Endothelial cell of umbilical vein (primary cell): ENCODE measurements at regions not wholly inside any gene's neighbourhood (a gene's known extent, or its start where the extent isn't known, plus 50 kb on each side); places are given as distances from the start of the nearest gene placed in this dataset.

ENCODE experiments used
- BruUV-seq: library from RNA; stranded (reverse); fragments of 400-500 nt; replicated peaks from 2 replicates; lab custom pipeline; 2021; lab: Mats Ljungman, UMichigan
- CTCF ChIA-PET: fragments of 300-600, 350-600 bp; sonication (Branson Sonifier 250); formaldehyde crosslinking; loops from one replicate; lab custom pipeline; 2021; ENCODE audit warnings: antibody characterized with exemption, inconsistent platforms; lab: Charles Lee
- POLR2A ChIA-PET: fragments of 300-600, 350-600 bp; sonication (Branson Sonifier 250); formaldehyde crosslinking; loops from one replicate; lab custom pipeline; 2021; ENCODE audit warnings: antibody characterized with exemption, inconsistent platforms; lab: Charles Lee
- DNase-seq: peaks from one replicate; pipeline ENCODE4 v3.0.0-alpha.2; 2011; ENCODE audit warnings: low read depth, low spot score
- FAIRE-seq: peaks from 2 replicates; lab custom pipeline; 2011; peaks lifted over from hg19 to GRCh38; lab: Jason Lieb, UNC
- H2AFZ ChIP-seq: 2 replicates; pipeline ENCODE4 v1.6.0; 2012; ENCODE audit warnings: low read depth, low read length, control low read depth, inconsistent platforms
- H3K27ac ChIP-seq: 2 replicates; pipeline ENCODE4 v1.5.1; 2011; ENCODE audit warnings: low read depth, mild to moderate bottlenecking, control low read depth, low read length, moderate library complexity; ENCODE audit not compliant: insufficient read depth
- H3K27me3 ChIP-seq, 2 experiments: 2 replicates each; pipeline versions ENCODE4 v1.6.0 to v1.6.1; 2011; ENCODE audit warnings: low read length in 2 of 2, mixed read lengths in 1 of 2; ENCODE audit not compliant: control insufficient read depth in 2 of 2, insufficient read depth in 2 of 2
- H3K36me3 ChIP-seq, 2 experiments: 2 replicates in 1 of 2; 3 replicates in 1 of 2; pipeline ENCODE4 v1.5.1; 2011; ENCODE audit warnings: low read length in 2 of 2, mild to moderate bottlenecking in 1 of 2, moderate library complexity in 1 of 2; ENCODE audit not compliant: control insufficient read depth in 2 of 2, insufficient read depth in 2 of 2; ENCODE audit errors: extremely low read depth in 1 of 2
- H3K4me1 ChIP-seq: 3 replicates; pipeline ENCODE4 v1.5.1; 2011; ENCODE audit warnings: mild to moderate bottlenecking, low read length; ENCODE audit not compliant: control insufficient read depth, insufficient read depth; ENCODE audit errors: extremely low read depth
- H3K4me2 ChIP-seq: 2 replicates; pipeline ENCODE4 v1.6.1; 2011; ENCODE audit warnings: low read length, control low read depth, mixed read lengths; ENCODE audit not compliant: insufficient read depth
- H3K4me3 ChIP-seq, 3 experiments: fragments of 200-600 bp in 1 of 3; sonication (generic), shearing (Covaris generic) in 1 of 3; replicated peaks in 1 of 3; 2 replicates each; pipeline ENCODE4 v1.5.1; 2011 to 2016; ENCODE audit warnings: control low read depth in 3 of 3, low read length in 3 of 3, mild to moderate bottlenecking in 2 of 3, inconsistent platforms in 1 of 3, low read depth in 1 of 3, moderate library complexity in 1 of 3; ENCODE audit not compliant: insufficient read depth in 1 of 3
- H3K79me2 ChIP-seq: 2 replicates; pipeline ENCODE4 v1.6.0; 2012; ENCODE audit warnings: low read length, inconsistent platforms; ENCODE audit not compliant: control insufficient read depth, insufficient read depth
- H3K9ac ChIP-seq: replicated peaks from 2 replicates; pipeline ENCODE3; 2011; ENCODE audit warnings: low read length, control low read depth; ENCODE audit not compliant: insufficient read depth; ENCODE audit errors: extremely low read depth
- H3K9me1 ChIP-seq: replicated peaks from 3 replicates; pipeline ENCODE4 v1.6.0; 2011; ENCODE audit warnings: mild to moderate bottlenecking, low read length; ENCODE audit not compliant: control insufficient read depth, insufficient read depth; ENCODE audit errors: extremely low read depth
- H3K9me3 ChIP-seq: replicated peaks from 2 replicates; pipeline ENCODE4 v1.5.1; 2012; ENCODE audit warnings: low read length, inconsistent platforms; ENCODE audit not compliant: control insufficient read depth, insufficient read depth
- H4K20me1 ChIP-seq: replicated peaks from 2 replicates; pipeline ENCODE3; 2011; ENCODE audit warnings: mild to moderate bottlenecking, low read length; ENCODE audit not compliant: control insufficient read depth, insufficient read depth; ENCODE audit errors: extremely low read depth
- CTCF ChIP-seq, 2 donors: IDR thresholded peaks; 1 replicate in 1 of 2; 2 replicates in 1 of 2; pipeline ENCODE4 v1.5.1; 2011; ENCODE audit warnings: low read length in 2 of 2, mild to moderate bottlenecking in 2 of 2, moderate library complexity in 2 of 2, control low read depth in 1 of 2, inconsistent platforms in 1 of 2, low read depth in 1 of 2; ENCODE audit not compliant: insufficient read depth in 1 of 2; ENCODE audit errors: extremely low read depth in 1 of 2
- EZH2 ChIP-seq: IDR thresholded peaks from 2 replicates; pipeline ENCODE4 v1.6.1; 2012; ENCODE audit warnings: borderline replicate concordance, low read depth, mild to moderate bottlenecking, moderate library complexity, low read length, inconsistent platforms; ENCODE audit not compliant: severe bottlenecking
- GATA2 ChIP-seq: IDR thresholded peaks from 2 replicates; pipeline ENCODE4 v1.7.0; 2011; ENCODE audit warnings: low read depth, mild to moderate bottlenecking, moderate library complexity, mixed read lengths, low read length; ENCODE audit not compliant: insufficient read length, insufficient read depth
- JUN ChIP-seq: IDR thresholded peaks from 2 replicates; pipeline ENCODE4 v1.6.1; 2011; ENCODE audit warnings: borderline replicate concordance, low read depth; ENCODE audit not compliant: insufficient read length, insufficient read depth
- MYC ChIP-seq: IDR thresholded peaks from one replicate; pipeline ENCODE4 v1.6.1; 2011; ENCODE audit warnings: mild to moderate bottlenecking, low read depth, low read length
- POLR2A ChIP-seq: IDR thresholded peaks from 2 replicates; pipeline ENCODE4 v1.6.1; 2012; ENCODE audit warnings: low read depth, mild to moderate bottlenecking, control low read depth, low read length
- POLR2AphosphoS5 ChIP-seq: IDR thresholded peaks from 2 replicates; pipeline ENCODE4 v1.6.1; 2012; ENCODE audit warnings: low read depth, mild to moderate bottlenecking, control low read depth, low read length, moderate library complexity; ENCODE audit not compliant: insufficient read depth
- dilution Hi-C: fragments of 300-500 bp; cut with MboI; formaldehyde crosslinking; loops from one replicate; pipeline ENCODE4 v1.15.0; 2019; ENCODE audit warnings: low sequenced_read_pairs; ENCODE audit not compliant: extremely low pct_ligation_motif_present
- intact Hi-C: fragments of 100-400 bp; cut with micrococcal nuclease; formaldehyde crosslinking; loops from one replicate; pipeline ENCODE4 v1.10.0; 2022

DNA sequence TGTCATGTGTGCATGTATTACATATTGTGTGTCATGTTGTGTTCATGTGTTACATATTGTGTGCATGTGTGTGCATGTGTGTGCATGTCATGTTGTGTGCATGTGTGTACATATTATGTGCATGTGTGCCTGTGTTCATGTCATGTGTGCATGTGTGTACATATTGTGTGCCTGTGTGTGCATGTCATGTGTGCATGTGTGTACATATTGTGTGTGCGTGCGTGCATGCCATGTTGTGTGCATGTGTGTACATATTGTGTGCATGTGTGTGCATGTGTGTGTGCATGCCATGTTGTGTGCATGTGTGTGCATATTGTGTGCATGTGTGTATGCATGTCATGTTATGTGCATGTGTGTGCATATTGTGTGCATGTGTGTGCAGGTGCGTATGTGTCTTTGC lies 267.1 kb downstream of the EIPR1 start:
- H2AFZ ChIP-seq: no peak overlapping the region
- H3K27ac ChIP-seq: no peak overlapping the region
- dilution Hi-C loops (no loop called here), intact Hi-C loops (no loop called here)
- H3K4me3 ChIP-seq: no peak overlapping the region
- ChIA-PET CTCF (no interaction called here), POLR2A (no interaction called here)
- no peaks in the 10 kb centered on the region for H4K20me1 ChIP-seq
- TF ChIP-seq EZH2: no peak
- no peak for TF ChIP-seq POLR2AphosphoS5
- TF ChIP-seq CTCF (IDR thresholded peaks at IDR 0.05; ENCODE audit: extremely low read depth in 1 of 2, insufficient read depth in 1 of 2, low read depth in 1 of 2, low read length in 2 of 2): no peak
- TF ChIP-seq MYC: no peak
- no peak for TF ChIP-seq POLR2A
- TF ChIP-seq GATA2: no peak
- TF ChIP-seq JUN: no peak
- no peak overlapping the region for H3K4me2 ChIP-seq
- H3K9me1 ChIP-seq: no peaks in the 10 kb centered on the region
- no peaks in the 10 kb centered on the region for H3K27me3 ChIP-seq
- no peaks in the 10 kb centered on the region for H3K4me1 ChIP-seq
- DNase-seq: no peak
- H3K36me3 ChIP-seq: no peaks in the 10 kb centered on the region
- H3K9me3 ChIP-seq: peaks cover 2% of the 10 kb centered on the region
- no peaks in the 10 kb centered on the region for H3K79me2 ChIP-seq
- FAIRE-seq: no peak
- no TSS peak for BruUV-seq
- H3K9ac ChIP-seq: no peak overlapping the region
